SK-N-SH (cell line): ENCODE measurements at regions not wholly inside any gene's neighbourhood (a gene's known extent, or its start where the extent isn't known, plus 50 kb on each side); places are given as distances from the start of the nearest gene placed in this dataset.

Experiments used
- CTCF ChIA-PET: fragments of 300-600, 350-600 bp; formaldehyde crosslinking; extraction: SDS; loops from one replicate; lab custom pipeline; 2021; lab: Yijun Ruan, JAX
- POLR2A ChIA-PET: fragments of 350-600 bp; sonication (Branson Sonifier 250); formaldehyde crosslinking; extraction: SDS; loops from one replicate; lab custom pipeline; 2020; ENCODE audit warnings: antibody characterized with exemption, inconsistent platforms; lab: Yijun Ruan, JAX
- DNase-seq: peaks from one replicate; pipeline ENCODE4 v3.0.0; 2012
- H2AFZ ChIP-seq: fragments of 200-600 bp; sonication (generic); 2 replicates; pipeline ENCODE4 v1.8.1; 2016; ENCODE audit warnings: antibody characterized with exemption, mild to moderate bottlenecking, low read depth
- H3F3A ChIP-seq: fragments of 200-600 bp; sonication (generic); replicated peaks from 2 replicates; pipeline ENCODE3; 2016; ENCODE audit warnings: antibody characterized with exemption, mild to moderate bottlenecking; ENCODE audit not compliant: insufficient read depth
- H3K27ac ChIP-seq, 2 experiments: fragments of 200-500 bp in 1 of 2; fragments of 200-600 bp in 1 of 2; sonication (Bioruptor generic) in 1 of 2; sonication (generic), shearing (Covaris generic) in 1 of 2; 2 replicates each; pipeline versions ENCODE4 v1.5.1 to v1.6.1; 2014 to 2016; ENCODE audit warnings: low read depth in 2 of 2, inconsistent platforms in 1 of 2, low read length in 1 of 2, mild to moderate bottlenecking in 1 of 2, mixed read lengths in 1 of 2
- H3K27me3 ChIP-seq: fragments of 200-600 bp; sonication (generic), shearing (Covaris generic); 2 replicates; pipeline ENCODE4 v1.6.1; 2016; ENCODE audit warnings: mixed run types; ENCODE audit not compliant: insufficient read depth
- H3K36me3 ChIP-seq, 2 experiments: fragments of 200-500 bp in 1 of 2; fragments of 200-600 bp in 1 of 2; sonication (Bioruptor generic) in 1 of 2; sonication (generic) in 1 of 2; replicated peaks in 1 of 2; 2 replicates each; pipeline versions ENCODE3 to v1.5.1; 2014 to 2016; ENCODE audit warnings: low read length in 1 of 2, mild to moderate bottlenecking in 1 of 2; ENCODE audit not compliant: insufficient read depth in 2 of 2, control insufficient read depth in 1 of 2
- H3K4me1 ChIP-seq, 2 experiments: fragments of 200-500 bp in 1 of 2; fragments of 200-600 bp in 1 of 2; sonication (Bioruptor generic) in 1 of 2; sonication (generic), shearing (Covaris generic) in 1 of 2; 2 replicates each; pipeline versions ENCODE4 v1.5.1 to v1.6.1; 2014 to 2016; ENCODE audit warnings: low read depth in 1 of 2, low read length in 1 of 2, mixed run types in 1 of 2; ENCODE audit not compliant: insufficient read depth in 2 of 2, control insufficient read depth in 1 of 2
- H3K4me2 ChIP-seq: fragments of 200-600 bp; sonication (generic), shearing (Covaris generic); 2 replicates; pipeline ENCODE4 v1.6.1; 2017; ENCODE audit warnings: mixed run types
- H3K4me3 ChIP-seq, 2 experiments: fragments of 200-500 bp in 1 of 2; fragments of 200-600 bp in 1 of 2; sonication (Bioruptor generic) in 1 of 2; sonication (generic), shearing (Covaris generic) in 1 of 2; 2 replicates each; pipeline versions ENCODE4 v1.5.1 to v1.8.1; 2014 to 2016; ENCODE audit warnings: low read depth in 2 of 2, inconsistent platforms in 1 of 2, low read length in 1 of 2, mild to moderate bottlenecking in 1 of 2, mixed read lengths in 1 of 2, moderate library complexity in 1 of 2
- H3K79me2 ChIP-seq: fragments of 200-600 bp; sonication (generic); 2 replicates; pipeline ENCODE4 v1.8.1; 2017; ENCODE audit warnings: mild to moderate bottlenecking; ENCODE audit not compliant: insufficient read depth
- H3K9ac ChIP-seq: fragments of 200-600 bp; sonication (generic); 2 replicates; pipeline ENCODE4 v1.6.1; 2017; ENCODE audit warnings: mixed run types
- H3K9me2 ChIP-seq: fragments of 200-600 bp; sonication (generic); 2 replicates; pipeline ENCODE4 v1.6.1; 2017; ENCODE audit warnings: mixed run types
- H3K9me3 ChIP-seq: fragments of 200-600 bp; sonication (generic); 2 replicates; pipeline ENCODE4 v1.6.1; 2017; ENCODE audit warnings: mixed run types, mild to moderate bottlenecking, moderate library complexity
- H4K20me1 ChIP-seq: fragments of 200-600 bp; sonication (generic); 2 replicates; pipeline ENCODE4 v1.6.1; 2017; ENCODE audit warnings: mild to moderate bottlenecking, mixed run types; ENCODE audit not compliant: insufficient read depth
- EP300 ChIP-seq, 2 experiments: IDR thresholded peaks; 2 replicates each; pipeline versions ENCODE4 v1.4.0 to v1.6.1; 2012; ENCODE audit warnings: borderline replicate concordance in 1 of 2, low read depth in 1 of 2, low read length in 1 of 2
- FOXJ3 ChIP-seq: sonication (generic); formaldehyde crosslinking; IDR thresholded peaks from 2 replicates; pipeline ENCODE4 v1.5.1; 2020; ENCODE audit warnings: mild to moderate bottlenecking, missing genetic modification reagents
- GABPA ChIP-seq: IDR thresholded peaks from 2 replicates; pipeline ENCODE4 v1.4.0; 2012; ENCODE audit warnings: low read depth, mild to moderate bottlenecking
- JUND ChIP-seq: IDR thresholded peaks from 2 replicates; pipeline ENCODE4 v1.4.0; 2012
- MEF2A ChIP-seq: IDR thresholded peaks from 2 replicates; pipeline ENCODE4 v1.4.0; 2012; ENCODE audit warnings: low read depth, borderline replicate concordance
- RCOR1 ChIP-seq: fragments of 150-350 bp; IDR thresholded peaks from 2 replicates; pipeline ENCODE4 v1.6.1; 2017; ENCODE audit warnings: antibody characterized with exemption, low read length
- RXRA ChIP-seq: IDR thresholded peaks from 2 replicates; pipeline ENCODE4 v1.4.0; 2012; ENCODE audit warnings: low read depth, mild to moderate bottlenecking, borderline replicate concordance
- TAF1 ChIP-seq: IDR thresholded peaks from 2 replicates; pipeline ENCODE4 v1.6.1; 2012; ENCODE audit warnings: low read depth, mild to moderate bottlenecking, low read length, moderate library complexity, borderline replicate concordance
- TEAD4 ChIP-seq: IDR thresholded peaks from 2 replicates; pipeline ENCODE4 v1.4.0; 2012; ENCODE audit warnings: mild to moderate bottlenecking, borderline replicate concordance; ENCODE audit not compliant: insufficient read depth
- WGBS: methylation state at CpG from one replicate; pipeline ENCODE4 v1.1.6; 2017; ENCODE audit warnings: low lambda C conversion rate; 5-methylcytosine and 5-hydroxymethylcytosine counted together
- TF ChIP-seq, protein P1 (sequence below): IDR thresholded peaks from 2 replicates; pipeline ENCODE4 v1.4.0; 2012; ENCODE audit warnings: low read depth, borderline replicate concordance
- TF ChIP-seq, protein P2 (sequence below): fragments of 200-600 bp; sonication (generic); IDR thresholded peaks from 2 replicates; pipeline ENCODE4 v1.6.1; 2017; ENCODE audit warnings: antibody characterized with exemption, mild to moderate bottlenecking, moderate library complexity

DNA sequence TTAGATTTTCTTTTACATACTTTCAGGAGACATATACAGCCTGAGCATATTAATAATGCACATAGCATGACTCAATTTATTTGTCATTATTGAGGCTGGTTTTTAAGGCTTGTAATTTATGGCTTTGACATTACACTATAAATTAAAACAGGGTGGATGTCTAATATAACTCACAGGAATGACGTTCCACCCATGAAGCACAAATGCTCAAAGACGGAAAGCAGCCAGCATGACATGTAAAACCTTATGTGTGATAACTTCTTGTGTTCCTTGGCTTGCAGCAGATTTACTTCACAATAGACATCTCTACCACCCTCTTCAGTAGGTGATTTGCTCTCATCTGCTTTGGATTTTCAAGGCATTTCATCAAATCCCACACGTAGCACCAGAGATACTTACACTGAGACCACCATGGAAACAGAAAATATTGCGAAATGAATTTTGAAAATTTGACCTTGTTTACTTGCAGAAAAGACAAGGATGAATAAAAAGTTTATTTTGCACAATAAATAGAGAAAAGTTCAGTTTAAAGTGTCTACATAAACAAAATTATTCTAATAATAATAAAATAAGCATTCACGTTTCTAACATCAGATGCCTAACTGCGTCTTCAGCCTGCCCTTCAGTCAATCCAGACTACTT lies 64.7 kb upstream of the BTC start:
- ChIA-PET CTCF (no interaction called here), POLR2A (no interaction called here)

DNA sequence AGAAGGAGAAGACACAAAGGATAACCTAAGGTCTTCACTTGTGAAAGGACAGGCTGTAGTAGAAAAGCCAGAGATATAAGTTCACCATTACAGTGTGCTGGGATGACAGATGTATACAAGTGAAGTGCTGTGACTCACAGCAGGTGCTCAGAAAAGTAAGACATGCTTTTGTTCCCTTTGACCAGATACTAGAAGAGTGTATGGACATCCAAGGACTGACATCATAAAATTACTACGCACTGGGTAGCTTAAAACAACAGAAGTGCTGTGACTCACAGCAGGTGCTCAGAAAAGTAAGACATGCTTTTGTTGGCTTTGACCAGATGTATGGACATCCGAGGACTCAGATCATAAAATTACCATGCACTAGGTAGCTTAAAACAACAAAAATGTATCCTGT lies 61.6 kb upstream of the BTC start:
- Histone ChIP-seq H2AFZ (no peak overlapping the region), H3K9ac (no peak overlapping the region), H4K20me1 (no peaks in the 10 kb centered on the region), H3K9me2 (no peaks in the 10 kb centered on the region), H3K4me2 (no peak overlapping the region), H3F3A (no peaks in the 10 kb centered on the region), H3K79me2 (no peaks in the 10 kb centered on the region), H3K4me1 (no peaks in the 10 kb centered on the region), H3K4me3 (no peak overlapping the region), H3K27ac (no peak overlapping the region), H3K9me3 (no peaks in the 10 kb centered on the region), H3K27me3 (no peaks in the 10 kb centered on the region), H3K36me3 (no peaks in the 10 kb centered on the region)
- CTCF ChIA-PET, result interaction anchor here (2.8 kb wide), 1 partner anchor 19 kb away, joined by 7 read pairs; no protein-coding TSS in a partner anchor
- POLR2A ChIA-PET, result no interaction called here
- TF ChIP-seq TAF1 (no peak), JUND (no peak)
- 0% methylated on average over 2 of the region's 2 CpGs for WGBS
- DNase-seq, result no peak

More for the DNA sequence above, 64.7 kb upstream of the BTC start:
- Histone ChIP-seq H3K36me3 (no peaks in the 10 kb centered on the region), H3F3A (no peaks in the 10 kb centered on the region), H3K4me1 (no peaks in the 10 kb centered on the region), H2AFZ (no peak overlapping the region), H4K20me1 (no peaks in the 10 kb centered on the region), H3K27ac (no peak overlapping the region), H3K9ac (no peak overlapping the region), H3K4me3 (no peak overlapping the region), H3K27me3 (no peaks in the 10 kb centered on the region), H3K79me2 (no peaks in the 10 kb centered on the region), H3K9me3 (no peaks in the 10 kb centered on the region), H3K4me2 (no peak overlapping the region), H3K9me2 (no peaks in the 10 kb centered on the region)
- DNase-seq, result no peak
- 8% methylated on average over 6 of the region's 6 CpGs for WGBS
- no peak for TF ChIP-seq FOXJ3 (CRISPR knock-in tag)
- TF ChIP-seq MEF2A, result no peak
- TF ChIP-seq, protein P1, sequence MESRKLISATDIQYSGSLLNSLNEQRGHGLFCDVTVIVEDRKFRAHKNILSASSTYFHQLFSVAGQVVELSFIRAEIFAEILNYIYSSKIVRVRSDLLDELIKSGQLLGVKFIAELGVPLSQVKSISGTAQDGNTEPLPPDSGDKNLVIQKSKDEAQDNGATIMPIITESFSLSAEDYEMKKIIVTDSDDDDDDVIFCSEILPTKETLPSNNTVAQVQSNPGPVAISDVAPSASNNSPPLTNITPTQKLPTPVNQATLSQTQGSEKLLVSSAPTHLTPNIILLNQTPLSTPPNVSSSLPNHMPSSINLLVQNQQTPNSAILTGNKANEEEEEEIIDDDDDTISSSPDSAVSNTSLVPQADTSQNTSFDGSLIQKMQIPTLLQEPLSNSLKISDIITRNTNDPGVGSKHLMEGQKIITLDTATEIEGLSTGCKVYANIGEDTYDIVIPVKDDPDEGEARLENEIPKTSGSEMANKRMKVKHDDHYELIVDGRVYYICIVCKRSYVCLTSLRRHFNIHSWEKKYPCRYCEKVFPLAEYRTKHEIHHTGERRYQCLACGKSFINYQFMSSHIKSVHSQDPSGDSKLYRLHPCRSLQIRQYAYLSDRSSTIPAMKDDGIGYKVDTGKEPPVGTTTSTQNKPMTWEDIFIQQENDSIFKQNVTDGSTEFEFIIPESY, result no peak
- TF ChIP-seq EP300 (IDR thresholded peaks at IDR 0.05; ENCODE audit: borderline replicate concordance in 1 of 2, low read depth in 1 of 2, low read length in 1 of 2), result no peak
- TF ChIP-seq, protein P2, sequence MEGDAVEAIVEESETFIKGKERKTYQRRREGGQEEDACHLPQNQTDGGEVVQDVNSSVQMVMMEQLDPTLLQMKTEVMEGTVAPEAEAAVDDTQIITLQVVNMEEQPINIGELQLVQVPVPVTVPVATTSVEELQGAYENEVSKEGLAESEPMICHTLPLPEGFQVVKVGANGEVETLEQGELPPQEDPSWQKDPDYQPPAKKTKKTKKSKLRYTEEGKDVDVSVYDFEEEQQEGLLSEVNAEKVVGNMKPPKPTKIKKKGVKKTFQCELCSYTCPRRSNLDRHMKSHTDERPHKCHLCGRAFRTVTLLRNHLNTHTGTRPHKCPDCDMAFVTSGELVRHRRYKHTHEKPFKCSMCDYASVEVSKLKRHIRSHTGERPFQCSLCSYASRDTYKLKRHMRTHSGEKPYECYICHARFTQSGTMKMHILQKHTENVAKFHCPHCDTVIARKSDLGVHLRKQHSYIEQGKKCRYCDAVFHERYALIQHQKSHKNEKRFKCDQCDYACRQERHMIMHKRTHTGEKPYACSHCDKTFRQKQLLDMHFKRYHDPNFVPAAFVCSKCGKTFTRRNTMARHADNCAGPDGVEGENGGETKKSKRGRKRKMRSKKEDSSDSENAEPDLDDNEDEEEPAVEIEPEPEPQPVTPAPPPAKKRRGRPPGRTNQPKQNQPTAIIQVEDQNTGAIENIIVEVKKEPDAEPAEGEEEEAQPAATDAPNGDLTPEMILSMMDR, result no peak
- no peak for TF ChIP-seq RXRA
- no peak for TF ChIP-seq TEAD4
- no peak for TF ChIP-seq GABPA
- no peak for TF ChIP-seq RCOR1
- no peak for TF ChIP-seq JUND
